Loucy (cell line): ENCODE measurements at regions not wholly inside any gene's neighbourhood (a gene's known extent, or its start where the extent isn't known, plus 50 kb on each side); places are given as distances from the start of the nearest gene placed in this dataset.

Source experiments
- H2AFZ ChIP-seq: fragments of 200-600 bp; sonication (generic); 2 replicates; pipeline ENCODE4 v1.6.0; 2016; ENCODE audit warnings: antibody characterized with exemption, mild to moderate bottlenecking, low read length, moderate library complexity
- H3F3A ChIP-seq: fragments of 200-600 bp; 2 replicates; pipeline ENCODE4 v1.6.0; 2016; ENCODE audit warnings: antibody characterized with exemption, low read depth, mild to moderate bottlenecking
- H3K27me3 ChIP-seq: fragments of 200-600 bp; sonication (generic); 2 replicates; pipeline ENCODE4 v1.6.1; 2014; ENCODE audit warnings: low read length, mild to moderate bottlenecking; ENCODE audit not compliant: insufficient read depth, poor library complexity, severe bottlenecking
- H3K36me3 ChIP-seq: fragments of 200-600 bp; sonication (generic); 2 replicates; pipeline ENCODE4 v1.6.1; 2016; ENCODE audit warnings: low read length; ENCODE audit not compliant: insufficient read depth
- H3K4me1 ChIP-seq: fragments of 200-600 bp; sonication (generic); 2 replicates; pipeline ENCODE4 v1.5.1; 2014; ENCODE audit warnings: low read length, mild to moderate bottlenecking; ENCODE audit not compliant: insufficient read depth, poor library complexity, severe bottlenecking
- H3K4me2 ChIP-seq: fragments of 200-600 bp; sonication (generic); 2 replicates; pipeline ENCODE4 v1.6.0; 2014; ENCODE audit warnings: antibody characterized with exemption, low read length, low read depth, mild to moderate bottlenecking; ENCODE audit not compliant: poor library complexity, severe bottlenecking
- H3K4me3 ChIP-seq: fragments of 200-600 bp; sonication (generic); 2 replicates; pipeline ENCODE4 v1.5.1; 2014; ENCODE audit warnings: low read length, mild to moderate bottlenecking, mixed read lengths; ENCODE audit not compliant: poor library complexity, severe bottlenecking
- H3K79me2 ChIP-seq: fragments of 200-600 bp; sonication (generic); 2 replicates; pipeline ENCODE4 v1.6.1; 2014; ENCODE audit warnings: low read length; ENCODE audit not compliant: insufficient read depth
- H3K9ac ChIP-seq: fragments of 200-600 bp; sonication (generic); 2 replicates; pipeline ENCODE4 v1.6.0; 2014; ENCODE audit warnings: mild to moderate bottlenecking, low read depth, low read length, moderate library complexity; ENCODE audit not compliant: poor library complexity, severe bottlenecking
- H3K9me2 ChIP-seq: fragments of 200-600 bp; sonication (generic); replicated peaks from 2 replicates; pipeline ENCODE4 v1.6.1; 2016; ENCODE audit warnings: low read depth, low read length, mixed read lengths
- H3K9me3 ChIP-seq: fragments of 200-600 bp; sonication (generic); 2 replicates; pipeline ENCODE4 v1.6.1; 2014; ENCODE audit warnings: mild to moderate bottlenecking, antibody characterized with exemption, low read length, low read depth; ENCODE audit not compliant: insufficient read depth
- H4K20me1 ChIP-seq: fragments of 200-600 bp; sonication (generic); 2 replicates; pipeline ENCODE4 v1.6.0; 2014; ENCODE audit warnings: antibody characterized with exemption, low read length, mild to moderate bottlenecking; ENCODE audit not compliant: insufficient read depth, poor library complexity, severe bottlenecking
- EZH2phosphoT487 ChIP-seq: fragments of 200-600 bp; IDR thresholded peaks from 2 replicates; pipeline ENCODE4 v1.6.1; 2018; ENCODE audit warnings: antibody characterized with exemption, mild to moderate bottlenecking, moderate library complexity, borderline replicate concordance
- TF ChIP-seq, protein P1 (sequence below): fragments of 200-600 bp; sonication (generic); conservative IDR thresholded peaks from 2 replicates; pipeline ENCODE4 v1.5.1; 2014; ENCODE audit warnings: mild to moderate bottlenecking, antibody characterized with exemption, low read length

DNA sequence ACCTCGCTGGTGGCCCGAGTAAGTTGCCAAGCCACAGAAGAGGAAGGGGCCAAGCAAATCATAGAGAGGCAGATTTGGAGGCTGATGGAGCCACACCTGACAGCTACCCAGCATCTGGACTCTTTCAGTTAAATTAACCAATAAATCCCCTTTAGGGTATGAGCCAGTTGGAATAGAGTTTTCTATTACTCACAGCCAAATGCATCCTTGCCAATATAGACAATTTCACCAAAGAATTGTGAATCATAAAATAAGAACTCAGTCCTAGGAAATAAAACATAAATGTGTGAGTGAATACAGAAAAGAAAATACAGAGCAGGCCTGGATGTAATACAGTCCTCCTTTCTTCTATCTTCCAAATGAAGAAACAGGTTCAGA is 161.6 kb upstream of the ANKRD28 start:
- Histone ChIP-seq H3K9me2 (no peaks in the 10 kb centered on the region), H3K4me2 (no peak overlapping the region), H3K4me3 (no peak overlapping the region), H3F3A (no peaks in the 10 kb centered on the region), H3K27me3 (no peaks in the 10 kb centered on the region), H3K36me3 (no peaks in the 10 kb centered on the region), H3K9ac (no peak overlapping the region), H2AFZ (no peak overlapping the region), H3K4me1 (no peaks in the 10 kb centered on the region), H4K20me1 (no peaks in the 10 kb centered on the region), H3K79me2 (no peaks in the 10 kb centered on the region), H3K9me3 (no peaks in the 10 kb centered on the region)
- TF ChIP-seq EZH2phosphoT487: no peak
- TF ChIP-seq, protein P1, sequence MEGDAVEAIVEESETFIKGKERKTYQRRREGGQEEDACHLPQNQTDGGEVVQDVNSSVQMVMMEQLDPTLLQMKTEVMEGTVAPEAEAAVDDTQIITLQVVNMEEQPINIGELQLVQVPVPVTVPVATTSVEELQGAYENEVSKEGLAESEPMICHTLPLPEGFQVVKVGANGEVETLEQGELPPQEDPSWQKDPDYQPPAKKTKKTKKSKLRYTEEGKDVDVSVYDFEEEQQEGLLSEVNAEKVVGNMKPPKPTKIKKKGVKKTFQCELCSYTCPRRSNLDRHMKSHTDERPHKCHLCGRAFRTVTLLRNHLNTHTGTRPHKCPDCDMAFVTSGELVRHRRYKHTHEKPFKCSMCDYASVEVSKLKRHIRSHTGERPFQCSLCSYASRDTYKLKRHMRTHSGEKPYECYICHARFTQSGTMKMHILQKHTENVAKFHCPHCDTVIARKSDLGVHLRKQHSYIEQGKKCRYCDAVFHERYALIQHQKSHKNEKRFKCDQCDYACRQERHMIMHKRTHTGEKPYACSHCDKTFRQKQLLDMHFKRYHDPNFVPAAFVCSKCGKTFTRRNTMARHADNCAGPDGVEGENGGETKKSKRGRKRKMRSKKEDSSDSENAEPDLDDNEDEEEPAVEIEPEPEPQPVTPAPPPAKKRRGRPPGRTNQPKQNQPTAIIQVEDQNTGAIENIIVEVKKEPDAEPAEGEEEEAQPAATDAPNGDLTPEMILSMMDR: no peak

DNA sequence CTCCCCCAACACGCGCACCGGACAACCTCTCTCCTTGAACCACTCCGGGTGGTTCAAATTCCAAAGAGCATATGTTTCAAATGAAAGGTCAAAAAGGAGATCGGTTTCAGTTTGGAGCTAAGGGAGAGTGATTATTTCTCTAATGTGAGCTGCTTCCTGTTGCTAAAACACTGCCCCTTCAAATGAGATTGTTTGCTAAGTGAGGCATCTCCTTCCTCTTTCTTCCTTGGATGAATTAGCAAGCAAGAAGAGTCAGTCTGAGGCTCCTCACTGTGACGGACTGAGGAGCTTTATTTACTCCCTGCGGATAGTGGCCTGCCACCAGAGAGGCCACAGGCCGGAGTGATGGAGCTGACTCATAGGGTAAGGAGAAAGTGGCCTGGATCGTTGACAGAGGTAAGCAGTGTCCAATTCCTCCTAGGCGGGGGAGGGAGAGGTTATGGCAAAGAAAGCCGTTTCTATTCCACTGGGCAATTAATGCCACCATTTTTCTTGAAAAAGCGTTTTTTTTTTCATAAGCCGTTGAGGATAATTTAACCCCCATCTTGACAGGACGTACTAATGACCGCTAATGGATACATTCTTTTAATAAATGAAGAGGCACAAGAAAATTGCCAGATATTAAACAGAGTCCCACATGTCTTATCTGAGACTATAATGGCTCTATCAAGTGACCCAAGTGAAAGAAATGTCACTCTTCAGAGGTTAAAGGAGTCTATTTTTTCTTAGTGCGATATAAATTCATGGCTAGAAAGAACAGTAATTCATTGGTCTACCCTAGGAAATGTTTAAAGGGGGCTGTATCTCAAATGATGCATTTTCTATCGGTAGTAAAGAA is 167.0 kb upstream of the ANKRD28 start:
- no peaks in the 10 kb centered on the region for H3K36me3 ChIP-seq
- no peaks in the 10 kb centered on the region for H4K20me1 ChIP-seq
- no peak for TF ChIP-seq EZH2phosphoT487
- TF ChIP-seq, protein P1: no peak
- H3F3A ChIP-seq: no peaks in the 10 kb centered on the region
- no peaks in the 10 kb centered on the region for H3K9me3 ChIP-seq
- H3K27me3 ChIP-seq: no peaks in the 10 kb centered on the region
- no peak overlapping the region for H3K4me2 ChIP-seq
- H3K9me2 ChIP-seq: no peaks in the 10 kb centered on the region
- 0 out of 2 replicates have a peak overlapping the region, but pooled peaks have one; percentile 33 for H2AFZ ChIP-seq
- H3K9ac ChIP-seq: no peak overlapping the region
- H3K79me2 ChIP-seq: no peaks in the 10 kb centered on the region
- H3K4me3 ChIP-seq: no peak overlapping the region
- no peaks in the 10 kb centered on the region for H3K4me1 ChIP-seq

DNA sequence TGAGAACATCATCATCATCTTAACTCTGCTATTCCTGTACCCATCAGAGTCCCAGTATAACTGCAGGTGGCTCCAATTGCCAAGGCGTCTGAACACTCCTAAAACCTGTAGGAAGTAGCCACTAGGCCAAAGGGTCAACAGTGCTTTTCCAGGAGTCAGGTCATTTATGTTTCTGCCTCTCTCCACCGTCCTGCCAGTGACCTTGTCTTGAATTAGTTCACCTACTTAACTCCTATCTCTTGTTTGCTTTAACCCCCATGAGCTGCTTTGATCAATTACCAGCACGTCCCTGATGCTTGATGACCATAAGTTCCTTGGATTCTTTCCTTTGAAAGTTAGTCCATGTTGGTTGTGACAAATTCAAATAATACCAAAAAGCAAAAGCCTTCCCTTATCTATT is 169.8 kb upstream of the ANKRD28 start:
- Histone ChIP-seq H3K9ac (no peak overlapping the region), H3F3A (no peaks in the 10 kb centered on the region), H4K20me1 (no peaks in the 10 kb centered on the region), H3K27me3 (no peaks in the 10 kb centered on the region), H3K9me2 (no peaks in the 10 kb centered on the region), H3K4me3 (no peak overlapping the region), H3K36me3 (no peaks in the 10 kb centered on the region), H2AFZ (no peak overlapping the region), H3K4me1 (no peaks in the 10 kb centered on the region), H3K79me2 (no peaks in the 10 kb centered on the region), H3K9me3 (no peaks in the 10 kb centered on the region), H3K4me2 (no peak overlapping the region)
- TF ChIP-seq EZH2phosphoT487: no peak
- TF ChIP-seq, protein P1: no peak
